Epithelial cell of prostate (primary cell): ENCODE measurements at regions not wholly inside any gene's neighbourhood (a gene's known extent, or its start where the extent isn't known, plus 50 kb on each side); places are given as distances from the start of the nearest gene placed in this dataset.

ENCODE experiments used
- DNase-seq: peaks from one replicate; pipeline ENCODE4 v3.0.0-alpha.2; 2011; ENCODE audit warnings: low read depth, low spot score
- H3K27ac ChIP-seq: fragments of 450-650 bp; 2 replicates; pipeline ENCODE4 v1.5.1; 2017; ENCODE audit warnings: mild to moderate bottlenecking

GRCh38 chr14:38788060-38788459 is 315.0 kb downstream of the SEC23A start:
- DNase-seq, result no peak
- no peak overlapping the region for H3K27ac ChIP-seq

- no peak overlapping the region for H3K27ac ChIP-seq
- no peak for DNase-seq
Measured at GRCh38 chr14:38786921-38787320, 316.1 kb downstream of the SEC23A start.

GRCh38 chr14:38777401-38777800 is 325.6 kb downstream of the SEC23A start:
- no peak overlapping the region for H3K27ac ChIP-seq

GRCh38 chr14:38775986-38776385 is 327.0 kb downstream of the SEC23A start:
- H3K27ac ChIP-seq, result no peak overlapping the region
- DNase-seq, result no peak

More at GRCh38 chr14:38777401-38777800, 325.6 kb downstream of the SEC23A start:
- DNase-seq, result no peak

GRCh38 chr14:38774162-38774561 is 328.9 kb downstream of the SEC23A start:
- no peak for DNase-seq
- no peak overlapping the region for H3K27ac ChIP-seq

GRCh38 chr14:38770251-38770650 is 332.8 kb downstream of the SEC23A start:
- H3K27ac ChIP-seq, result no peak overlapping the region
- no peak for DNase-seq

GRCh38 chr14:38762845-38763244 is 340.2 kb downstream of the SEC23A start:
- no peak for DNase-seq
- H3K27ac ChIP-seq, result no peak overlapping the region

- no peak overlapping the region for H3K27ac ChIP-seq
Measured at GRCh38 chr14:38762426-38762825, 340.6 kb downstream of the SEC23A start.

GRCh38 chr14:38761033-38761432 is 342.0 kb downstream of the SEC23A start:
- DNase-seq, result no peak
- H3K27ac ChIP-seq, result no peak overlapping the region

More at GRCh38 chr14:38762426-38762825, 340.6 kb downstream of the SEC23A start:
- no peak for DNase-seq

- H3K27ac ChIP-seq, result no peak overlapping the region
Measured at GRCh38 chr14:38758661-38759060, 344.4 kb downstream of the SEC23A start.

GRCh38 chr14:38755036-38755435 is 348.0 kb downstream of the SEC23A start:
- no peak overlapping the region for H3K27ac ChIP-seq
- DNase-seq, result no peak

More at GRCh38 chr14:38758661-38759060, 344.4 kb downstream of the SEC23A start:
- no peak for DNase-seq

GRCh38 chr14:38752750-38753149 is 350.3 kb downstream of the SEC23A start:
- DNase-seq, result no peak
- H3K27ac ChIP-seq, result no peak overlapping the region

- DNase-seq, result no peak
- no peak overlapping the region for H3K27ac ChIP-seq
Measured at GRCh38 chr14:38752341-38752740, 350.7 kb downstream of the SEC23A start.

GRCh38 chr14:38751459-38751858 is 351.6 kb downstream of the SEC23A start:
- DNase-seq, result no peak
- H3K27ac ChIP-seq, result no peak overlapping the region

- no peak for DNase-seq
- H3K27ac ChIP-seq, result no peak overlapping the region
Measured at GRCh38 chr14:38749936-38750335, 353.1 kb downstream of the SEC23A start.

GRCh38 chr14:38745861-38746260 is 357.2 kb downstream of the SEC23A start:
- H3K27ac ChIP-seq, result no peak overlapping the region
- DNase-seq, result no peak

GRCh38 chr14:38743966-38744584 is 359.0 kb downstream of the SEC23A start:
- DNase-seq, result no peak
- no peak overlapping the region for H3K27ac ChIP-seq

- DNase-seq, result no peak
Measured at GRCh38 chr14:38737686-38738407, 365.2 kb downstream of the SEC23A start.

GRCh38 chr14:38735005-38735404 is 368.0 kb downstream of the SEC23A start:
- no peak for DNase-seq
- no peak overlapping the region for H3K27ac ChIP-seq

More at GRCh38 chr14:38737686-38738407, 365.2 kb downstream of the SEC23A start:
- no peak overlapping the region for H3K27ac ChIP-seq

- no peak for DNase-seq
Measured at GRCh38 chr14:38731962-38732361, 371.1 kb downstream of the SEC23A start.

GRCh38 chr14:38730420-38730819 is 372.6 kb downstream of the SEC23A start:
- H3K27ac ChIP-seq, result no peak overlapping the region
- no peak for DNase-seq

More at GRCh38 chr14:38731962-38732361, 371.1 kb downstream of the SEC23A start:
- H3K27ac ChIP-seq, result no peak overlapping the region

- H3K27ac ChIP-seq, result no peak overlapping the region
- DNase-seq, result no peak
Measured at GRCh38 chr14:38727731-38728130, 375.3 kb downstream of the SEC23A start.
